ENCODE measurements at regions not wholly inside any gene's neighbourhood (a gene's known extent, or its start where the extent isn't known, plus 50 kb on each side); places are given as distances from the start of the nearest gene placed in this dataset.
"Not testable (repeated sequence)": the region's sequence is repeated elsewhere in the genome, so short reads cannot be mapped to it uniquely, and the experiment has no call there.

- no peak for DNase-seq
Observed at GRCh38 chr1:232859216-232859615, 54.0 kb downstream of the MAP10 start.

- DNase-seq, result no peak
Observed at GRCh38 chr1:232861107-232861506, 55.9 kb downstream of the MAP10 start.

- DNase-seq, result no peak
Observed at GRCh38 chr1:232863544-232864275, 58.5 kb downstream of the MAP10 start.

GRCh38 chr1:232865102-232865931 lies 60.1 kb downstream of the MAP10 start:
- DNase-seq, result no peak

- no peak for DNase-seq
Observed at GRCh38 chr1:232868793-232869491, 63.7 kb downstream of the MAP10 start.

GRCh38 chr1:232871291-232871969 lies 66.2 kb downstream of the MAP10 start:
- DNase-seq, result not testable (repeated sequence)

- DNase-seq, result no peak
Observed at GRCh38 chr1:232872284-232872683, 67.1 kb downstream of the MAP10 start.

GRCh38 chr1:232872738-232873137 lies 67.5 kb downstream of the MAP10 start:
- no peak for DNase-seq

GRCh38 chr1:232873412-232873811 lies 68.2 kb downstream of the MAP10 start:
- DNase-seq, result no peak

- no peak for DNase-seq
Observed at GRCh38 chr1:232873931-232874330, 68.7 kb downstream of the MAP10 start.

GRCh38 chr1:232875536-232875935 lies 70.3 kb downstream of the MAP10 start:
- DNase-seq, result no peak

- DNase-seq, result peak; percentile 39
Observed at GRCh38 chr1:232876506-232877364, 71.5 kb downstream of the MAP10 start.

- DNase-seq, result no peak
Observed at GRCh38 chr1:232877365-232878028, 72.3 kb downstream of the MAP10 start.

- no peak for DNase-seq
Observed at GRCh38 chr1:232878086-232878485, 72.3 kb upstream of the NTPCR start.

- DNase-seq, result peak; percentile 27
Observed at GRCh38 chr1:232880354-232880753, 70.1 kb upstream of the NTPCR start.

GRCh38 chr1:232883992-232884661 lies 66.3 kb upstream of the NTPCR start:
- DNase-seq, result no peak

GRCh38 chr1:232886271-232886670 lies 64.1 kb upstream of the NTPCR start:
- DNase-seq, result no peak

- DNase-seq, result no peak
Observed at GRCh38 chr1:232890340-232890943, 60.0 kb upstream of the NTPCR start.

GRCh38 chr1:232891071-232891470 lies 59.3 kb upstream of the NTPCR start:
- DNase-seq, result no peak

- DNase-seq, result no peak
Observed at GRCh38 chr1:232891656-232892317, 58.6 kb upstream of the NTPCR start.
